Esophagus squamous epithelium (tissue), 4 donors: ENCODE measurements at regions not wholly inside any gene's neighbourhood (a gene's known extent, or its start where the extent isn't known, plus 50 kb on each side); places are given as distances from the start of the nearest gene placed in this dataset.

ENCODE experiments used
- CTCF ChIP-seq, 6 experiments: fragments of 450-650 bp in 4 of 6; fragments of 200-600 bp in 2 of 6; sonication (generic) in 2 of 6; IDR thresholded peaks; one replicate each; pipeline ENCODE4 v1.5.1; 2016 to 2019; ENCODE audit warnings: antibody characterized with exemption in 6 of 6, mild to moderate bottlenecking in 4 of 6, moderate library complexity in 4 of 6
- POLR2A ChIP-seq, 4 donors: fragments of 450-650 bp; IDR thresholded peaks; one replicate each; pipeline ENCODE4 v1.6.1; 2017; ENCODE audit warnings: antibody characterized with exemption in 4 of 4, mild to moderate bottlenecking in 4 of 4, moderate library complexity in 3 of 4

DNA sequence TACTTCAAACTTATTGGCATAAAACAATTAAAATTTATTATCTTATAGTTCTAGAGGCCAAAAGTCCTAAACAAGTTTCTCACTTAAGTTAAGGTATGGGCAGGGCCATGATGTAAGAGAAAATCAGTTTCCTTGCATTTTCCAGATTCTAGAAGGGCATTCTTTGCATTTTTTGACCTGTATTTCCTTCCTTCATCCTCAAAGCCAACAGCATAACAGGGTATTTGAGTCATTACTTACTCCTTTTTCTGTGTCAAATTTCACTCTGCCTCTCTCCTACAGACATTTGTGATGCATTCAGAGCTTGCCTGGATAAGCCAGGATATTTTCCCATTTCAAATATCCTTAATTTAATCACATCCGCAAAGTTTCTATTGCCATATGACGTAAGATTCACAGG, 1499.0 kb downstream of the EFNA5 start:
- TF ChIP-seq CTCF (IDR thresholded peaks at IDR 0.05) (no peak), POLR2A (IDR thresholded peaks at IDR 0.05) (no peak)
